ENCODE measurements at regions not wholly inside any gene's neighbourhood (a gene's known extent, or its start where the extent isn't known, plus 50 kb on each side); places are given as distances from the start of the nearest gene placed in this dataset.

DNA sequence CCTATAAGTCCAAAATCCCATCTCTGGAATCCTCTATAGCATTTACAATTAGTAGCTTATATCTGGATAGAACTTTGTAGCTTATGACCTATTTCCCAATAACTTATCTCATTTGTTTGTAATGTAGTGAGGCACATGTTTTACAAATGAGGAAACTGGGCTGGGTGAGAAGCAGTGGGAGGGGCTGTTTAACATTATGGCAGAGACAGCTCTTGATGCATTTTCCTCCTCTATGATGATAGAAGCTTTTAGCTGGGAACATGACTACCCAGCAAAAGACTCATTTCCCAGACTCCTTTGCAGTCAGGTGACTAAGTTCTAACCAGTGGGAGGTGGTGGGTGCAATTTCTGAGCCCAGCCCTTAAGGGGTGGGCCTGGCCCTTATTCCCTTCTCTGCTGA, 179.7 kb downstream of the TTC8 start:
- no peak for TF ChIP-seq SIX5 (IDR thresholded peaks at IDR 0.05; ENCODE audit: low read depth, low read length)
- TF ChIP-seq GTF2F1 (IDR thresholded peaks at IDR 0.05; ENCODE audit: borderline replicate concordance, low read depth, low read length) = no peak
- no peak for TF ChIP-seq EZH2 (IDR thresholded peaks at IDR 0.05; ENCODE audit: low read depth, low read length, severe bottlenecking)
- TF ChIP-seq, protein P1, sequence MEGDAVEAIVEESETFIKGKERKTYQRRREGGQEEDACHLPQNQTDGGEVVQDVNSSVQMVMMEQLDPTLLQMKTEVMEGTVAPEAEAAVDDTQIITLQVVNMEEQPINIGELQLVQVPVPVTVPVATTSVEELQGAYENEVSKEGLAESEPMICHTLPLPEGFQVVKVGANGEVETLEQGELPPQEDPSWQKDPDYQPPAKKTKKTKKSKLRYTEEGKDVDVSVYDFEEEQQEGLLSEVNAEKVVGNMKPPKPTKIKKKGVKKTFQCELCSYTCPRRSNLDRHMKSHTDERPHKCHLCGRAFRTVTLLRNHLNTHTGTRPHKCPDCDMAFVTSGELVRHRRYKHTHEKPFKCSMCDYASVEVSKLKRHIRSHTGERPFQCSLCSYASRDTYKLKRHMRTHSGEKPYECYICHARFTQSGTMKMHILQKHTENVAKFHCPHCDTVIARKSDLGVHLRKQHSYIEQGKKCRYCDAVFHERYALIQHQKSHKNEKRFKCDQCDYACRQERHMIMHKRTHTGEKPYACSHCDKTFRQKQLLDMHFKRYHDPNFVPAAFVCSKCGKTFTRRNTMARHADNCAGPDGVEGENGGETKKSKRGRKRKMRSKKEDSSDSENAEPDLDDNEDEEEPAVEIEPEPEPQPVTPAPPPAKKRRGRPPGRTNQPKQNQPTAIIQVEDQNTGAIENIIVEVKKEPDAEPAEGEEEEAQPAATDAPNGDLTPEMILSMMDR (IDR thresholded peaks at IDR 0.05; ENCODE audit: control extremely low read depth in 1 of 3, insufficient read depth in 1 of 3, low read depth in 1 of 3, low read length in 3 of 3) = no peak
- no peak for TF ChIP-seq CEBPB (IDR thresholded peaks at IDR 0.05; ENCODE audit: low read depth, low read length)
- no peak for TF ChIP-seq JUND (IDR thresholded peaks at IDR 0.05; ENCODE audit: low read length)
- TF ChIP-seq POU5F1 (IDR thresholded peaks at IDR 0.05; ENCODE audit: low read depth, low read length) = no peak
- TF ChIP-seq YY1 (IDR thresholded peaks at IDR 0.05; ENCODE audit: low read depth, low read length) = no peak
- no peak for TF ChIP-seq CHD2 (IDR thresholded peaks at IDR 0.05; ENCODE audit: low read length)

All from H1 (cell line).